Neural cell (in vitro differentiated cells): ENCODE measurements at regions not wholly inside any gene's neighbourhood (a gene's known extent, or its start where the extent isn't known, plus 50 kb on each side); places are given as distances from the start of the nearest gene placed in this dataset.

Experiments
- EP300 ChIP-seq: fragments of 450-650 bp; conservative IDR thresholded peaks from 2 replicates; pipeline ENCODE4 v1.6.1; 2014; ENCODE audit warnings: antibody characterized with exemption, mild to moderate bottlenecking, moderate library complexity; ENCODE audit not compliant: poor library complexity, severe bottlenecking
- EZH2 ChIP-seq: fragments of 200-600, 300-800 bp; shearing (Covaris generic), sonication (generic); IDR thresholded peaks from 2 replicates; pipeline ENCODE4 v1.6.1; 2014; ENCODE audit warnings: antibody characterized with exemption, low read length, borderline replicate concordance, mild to moderate bottlenecking; ENCODE audit not compliant: insufficient read depth, poor library complexity, severe bottlenecking
- POLR2AphosphoS5 ChIP-seq: IDR thresholded peaks from 2 replicates; pipeline ENCODE4 v1.6.1; 2012
- RAD21 ChIP-seq: fragments of 450-650 bp; conservative IDR thresholded peaks from 2 replicates; pipeline ENCODE4 v1.6.1; 2014; ENCODE audit warnings: antibody characterized with exemption, mild to moderate bottlenecking, moderate library complexity
- SMC3 ChIP-seq: fragments of 450-650 bp; conservative IDR thresholded peaks from 2 replicates; pipeline ENCODE4 v1.6.1; 2014; ENCODE audit warnings: antibody characterized with exemption, mild to moderate bottlenecking, moderate library complexity; ENCODE audit not compliant: poor library complexity
- TAF1 ChIP-seq: IDR thresholded peaks from 2 replicates; pipeline ENCODE4 v1.6.1; 2012; ENCODE audit warnings: low read depth
- TF ChIP-seq, protein P1 (sequence below): fragments of 450-650 bp; IDR thresholded peaks from 2 replicates; pipeline ENCODE4 v1.5.1; 2014; ENCODE audit warnings: antibody characterized with exemption, mild to moderate bottlenecking, moderate library complexity; ENCODE audit not compliant: poor library complexity, severe bottlenecking
- TF ChIP-seq, protein P2 (sequence below): IDR thresholded peaks from 2 replicates; pipeline ENCODE4 v1.6.1; 2012; ENCODE audit warnings: borderline replicate concordance

DNA sequence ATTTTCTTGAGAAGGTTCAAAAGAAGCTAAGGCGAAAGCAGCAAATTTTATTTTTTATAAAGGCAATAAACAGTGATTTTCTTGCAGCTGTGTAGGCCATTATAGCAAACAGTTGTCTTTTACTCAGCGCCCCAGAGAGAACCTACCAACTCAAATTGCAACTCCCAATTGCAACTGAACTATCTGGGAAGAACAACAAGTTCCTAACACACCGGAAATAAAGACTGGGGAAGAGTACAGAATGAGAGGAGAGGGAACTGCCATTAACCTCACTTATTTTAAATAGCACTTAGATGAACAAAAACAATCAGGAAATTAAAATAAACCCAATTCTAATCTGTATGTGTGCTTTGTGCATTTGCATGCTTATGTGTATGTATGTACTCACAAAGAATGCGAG is 171.1 kb downstream of the KCTD12 start:
- TF ChIP-seq, protein P1, sequence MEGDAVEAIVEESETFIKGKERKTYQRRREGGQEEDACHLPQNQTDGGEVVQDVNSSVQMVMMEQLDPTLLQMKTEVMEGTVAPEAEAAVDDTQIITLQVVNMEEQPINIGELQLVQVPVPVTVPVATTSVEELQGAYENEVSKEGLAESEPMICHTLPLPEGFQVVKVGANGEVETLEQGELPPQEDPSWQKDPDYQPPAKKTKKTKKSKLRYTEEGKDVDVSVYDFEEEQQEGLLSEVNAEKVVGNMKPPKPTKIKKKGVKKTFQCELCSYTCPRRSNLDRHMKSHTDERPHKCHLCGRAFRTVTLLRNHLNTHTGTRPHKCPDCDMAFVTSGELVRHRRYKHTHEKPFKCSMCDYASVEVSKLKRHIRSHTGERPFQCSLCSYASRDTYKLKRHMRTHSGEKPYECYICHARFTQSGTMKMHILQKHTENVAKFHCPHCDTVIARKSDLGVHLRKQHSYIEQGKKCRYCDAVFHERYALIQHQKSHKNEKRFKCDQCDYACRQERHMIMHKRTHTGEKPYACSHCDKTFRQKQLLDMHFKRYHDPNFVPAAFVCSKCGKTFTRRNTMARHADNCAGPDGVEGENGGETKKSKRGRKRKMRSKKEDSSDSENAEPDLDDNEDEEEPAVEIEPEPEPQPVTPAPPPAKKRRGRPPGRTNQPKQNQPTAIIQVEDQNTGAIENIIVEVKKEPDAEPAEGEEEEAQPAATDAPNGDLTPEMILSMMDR: no peak
- TF ChIP-seq EP300 (no peak), POLR2AphosphoS5 (no peak), SMC3 (no peak), RAD21 (no peak), EZH2 (no peak), TAF1 (no peak)
- TF ChIP-seq, protein P2, sequence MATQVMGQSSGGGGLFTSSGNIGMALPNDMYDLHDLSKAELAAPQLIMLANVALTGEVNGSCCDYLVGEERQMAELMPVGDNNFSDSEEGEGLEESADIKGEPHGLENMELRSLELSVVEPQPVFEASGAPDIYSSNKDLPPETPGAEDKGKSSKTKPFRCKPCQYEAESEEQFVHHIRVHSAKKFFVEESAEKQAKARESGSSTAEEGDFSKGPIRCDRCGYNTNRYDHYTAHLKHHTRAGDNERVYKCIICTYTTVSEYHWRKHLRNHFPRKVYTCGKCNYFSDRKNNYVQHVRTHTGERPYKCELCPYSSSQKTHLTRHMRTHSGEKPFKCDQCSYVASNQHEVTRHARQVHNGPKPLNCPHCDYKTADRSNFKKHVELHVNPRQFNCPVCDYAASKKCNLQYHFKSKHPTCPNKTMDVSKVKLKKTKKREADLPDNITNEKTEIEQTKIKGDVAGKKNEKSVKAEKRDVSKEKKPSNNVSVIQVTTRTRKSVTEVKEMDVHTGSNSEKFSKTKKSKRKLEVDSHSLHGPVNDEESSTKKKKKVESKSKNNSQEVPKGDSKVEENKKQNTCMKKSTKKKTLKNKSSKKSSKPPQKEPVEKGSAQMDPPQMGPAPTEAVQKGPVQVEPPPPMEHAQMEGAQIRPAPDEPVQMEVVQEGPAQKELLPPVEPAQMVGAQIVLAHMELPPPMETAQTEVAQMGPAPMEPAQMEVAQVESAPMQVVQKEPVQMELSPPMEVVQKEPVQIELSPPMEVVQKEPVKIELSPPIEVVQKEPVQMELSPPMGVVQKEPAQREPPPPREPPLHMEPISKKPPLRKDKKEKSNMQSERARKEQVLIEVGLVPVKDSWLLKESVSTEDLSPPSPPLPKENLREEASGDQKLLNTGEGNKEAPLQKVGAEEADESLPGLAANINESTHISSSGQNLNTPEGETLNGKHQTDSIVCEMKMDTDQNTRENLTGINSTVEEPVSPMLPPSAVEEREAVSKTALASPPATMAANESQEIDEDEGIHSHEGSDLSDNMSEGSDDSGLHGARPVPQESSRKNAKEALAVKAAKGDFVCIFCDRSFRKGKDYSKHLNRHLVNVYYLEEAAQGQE: no peak
